T-cell (primary cell): ENCODE measurements at regions not wholly inside any gene's neighbourhood (a gene's known extent, or its start where the extent isn't known, plus 50 kb on each side); places are given as distances from the start of the nearest gene placed in this dataset.

Source experiments
- ATAC-seq, 4 experiments: fragments of 200-7000 bp in 3 of 4; fragments of 150-1000 bp in 1 of 4; cut with Tn5 transposase; replicated peaks in 1 of 4; 1 replicate in 3 of 4; 2 replicates in 1 of 4; pipeline ENCODE4 v1.10.0; 2021; ENCODE audit warnings: moderate library complexity in 3 of 4, mild to moderate bottlenecking in 2 of 4, moderate number of reproducible peaks in 1 of 4
- CTCF ChIA-PET, 2 donors: fragments of 300-600 bp; sonication (Branson Sonifier 250); formaldehyde crosslinking; loops; one replicate each; lab custom pipeline; 2022; ENCODE audit warnings: antibody characterized with exemption in 2 of 2; lab: Charles Lee
- POLR2A ChIA-PET, 2 donors: fragments of 300-600 bp; sonication (Branson Sonifier 250); formaldehyde crosslinking; loops; one replicate each; lab custom pipeline; 2022; ENCODE audit warnings: antibody characterized with exemption in 2 of 2; lab: Charles Lee
- DNase-seq, 35 experiments: peaks; one replicate each; pipeline versions ENCODE4 v3.0.0 to v3.0.0-alpha.2; 2013 to 2023
- H3K27ac ChIP-seq: one replicate; pipeline ENCODE4 v1.5.1; 2013; ENCODE audit warnings: low read length
- H3K27me3 ChIP-seq, 2 experiments: replicated peaks in 1 of 2; 1 replicate in 1 of 2; 2 replicates in 1 of 2; pipeline versions ENCODE4 v1.6.1 to v1.7.0; 2013; ENCODE audit warnings: low read length in 1 of 2, mixed read lengths in 1 of 2; ENCODE audit not compliant: control insufficient read depth in 2 of 2, insufficient read depth in 2 of 2; ENCODE audit errors: extremely low read depth in 1 of 2
- H3K36me3 ChIP-seq, 2 donors: 1 replicate in 1 of 2; 2 replicates in 1 of 2; pipeline versions ENCODE4 v1.6.1 to v1.7.0; 2013; ENCODE audit warnings: low read length in 1 of 2; ENCODE audit not compliant: control insufficient read depth in 2 of 2, insufficient read depth in 1 of 2; ENCODE audit errors: extremely low read depth in 1 of 2
- H3K4me1 ChIP-seq, 2 experiments: 1 replicate in 1 of 2; 2 replicates in 1 of 2; pipeline versions ENCODE4 v1.6.1 to v1.7.0; 2013; ENCODE audit warnings: low read length in 2 of 2, mixed read lengths in 1 of 2; ENCODE audit not compliant: insufficient read depth in 2 of 2, control insufficient read depth in 1 of 2; ENCODE audit errors: extremely low read depth in 1 of 2
- H3K4me3 ChIP-seq, 2 donors: 1 replicate in 1 of 2; 2 replicates in 1 of 2; pipeline versions ENCODE4 v1.5.1 to v1.7.0; 2013; ENCODE audit warnings: mild to moderate bottlenecking in 2 of 2, low read length in 1 of 2, moderate library complexity in 1 of 2; ENCODE audit not compliant: control insufficient read depth in 1 of 2; ENCODE audit errors: extremely low read depth in 1 of 2
- H3K9me3 ChIP-seq: 2 replicates; pipeline ENCODE4 v1.7.0; 2013
- H3K27ac Mint-ChIP-seq, 2 donors: one replicate each; pipeline ENCODE4 v1.8.0; 2020 to 2021; ENCODE audit warnings: mild to moderate bottlenecking in 2 of 2, mixed read lengths in 2 of 2
- H3K27me3 Mint-ChIP-seq, 2 donors: one replicate each; pipeline ENCODE4 v1.8.0; 2021 to 2022; ENCODE audit warnings: mixed read lengths in 2 of 2
- H3K36me3 Mint-ChIP-seq: one replicate; pipeline ENCODE4 v1.8.0; 2021; ENCODE audit warnings: mixed read lengths
- H3K4me1 Mint-ChIP-seq, 3 donors: one replicate each; pipeline ENCODE4 v1.8.0; 2020 to 2022; ENCODE audit warnings: mixed read lengths in 3 of 3, mild to moderate bottlenecking in 1 of 3
- H3K4me3 Mint-ChIP-seq, 3 donors: one replicate each; pipeline ENCODE4 v1.8.0; 2020 to 2022; ENCODE audit warnings: mild to moderate bottlenecking in 3 of 3, mixed read lengths in 3 of 3, moderate library complexity in 3 of 3
- H3K9me3 Mint-ChIP-seq, 3 donors: one replicate each; pipeline ENCODE4 v1.8.0; 2020 to 2022; ENCODE audit warnings: mixed read lengths in 3 of 3
- WGBS: methylation state at CpG from one replicate; pipeline ENCODE4 v1.1.5; 2013; ENCODE audit warnings: missing lambda C conversion rate; ENCODE audit not compliant: insufficient coverage; 5-methylcytosine and 5-hydroxymethylcytosine counted together

- H3K9me3 ChIP-seq: no peaks in the 10 kb centered on the region
- H3K27me3 ChIP-seq: no peaks in the 10 kb centered on the region
- no peaks in the 10 kb centered on the region for H3K27me3 Mint-ChIP-seq
- no peak overlapping the region for H3K27ac ChIP-seq
- H3K4me3 ChIP-seq: no peak overlapping the region
- H3K4me3 Mint-ChIP-seq: no peak overlapping the region
- no peaks in the 10 kb centered on the region for H3K36me3 Mint-ChIP-seq
- no peak for DNase-seq
- H3K4me1 Mint-ChIP-seq: no peaks in the 10 kb centered on the region
- H3K9me3 Mint-ChIP-seq: peaks cover 5 to 11% (median 9%) of the 10 kb centered on the region in 3 donors
- POLR2A ChIA-PET: no interaction called here
- H3K4me1 ChIP-seq: no peaks in the 10 kb centered on the region
- CTCF ChIA-PET: no interaction called here
- no peaks in the 10 kb centered on the region for H3K36me3 ChIP-seq
- H3K27ac Mint-ChIP-seq: no peak overlapping the region
- no peak for ATAC-seq
These were observed 107.3 kb upstream of the PABPC4L start for GRCh38 chr4:134308910-134309309.

DNA sequence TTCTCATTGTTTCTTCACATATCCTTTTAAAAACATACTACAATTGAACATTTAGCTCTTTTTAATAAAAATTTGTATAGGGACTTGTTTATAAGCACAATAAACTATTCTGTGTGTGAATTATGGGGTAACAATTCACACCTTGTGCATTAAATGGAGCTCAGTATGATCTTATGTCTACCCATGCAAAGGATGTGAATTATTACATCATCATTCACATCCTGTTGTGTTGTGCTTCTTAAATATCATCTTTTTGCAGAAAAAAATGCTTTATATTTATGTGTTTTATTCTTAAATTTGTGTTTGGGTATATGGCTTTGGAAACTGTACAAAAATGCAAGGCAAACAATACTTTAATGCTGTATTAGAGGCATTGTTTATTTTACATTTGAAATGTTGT is 96.7 kb upstream of the PABPC4L start:
- Mint-ChIP-seq H3K27me3 (no peaks in the 10 kb centered on the region), H3K27ac (no peak overlapping the region), H3K4me1 (no peaks in the 10 kb centered on the region), H3K36me3 (no peaks in the 10 kb centered on the region), H3K4me3 (no peak overlapping the region), H3K9me3 (peaks cover 20 to 37% (median 32%) of the 10 kb centered on the region in 3 donors)
- DNase-seq: no peak
- no peaks in the 10 kb centered on the region for H3K36me3 ChIP-seq
- CTCF ChIA-PET: no interaction called here
- H3K4me1 ChIP-seq: no peaks in the 10 kb centered on the region
- no peaks in the 10 kb centered on the region for H3K9me3 ChIP-seq
- POLR2A ChIA-PET: no interaction called here
- no peak overlapping the region for H3K27ac ChIP-seq
- no peaks in the 10 kb centered on the region for H3K27me3 ChIP-seq
- no peak overlapping the region for H3K4me3 ChIP-seq
- no peak for ATAC-seq

DNA sequence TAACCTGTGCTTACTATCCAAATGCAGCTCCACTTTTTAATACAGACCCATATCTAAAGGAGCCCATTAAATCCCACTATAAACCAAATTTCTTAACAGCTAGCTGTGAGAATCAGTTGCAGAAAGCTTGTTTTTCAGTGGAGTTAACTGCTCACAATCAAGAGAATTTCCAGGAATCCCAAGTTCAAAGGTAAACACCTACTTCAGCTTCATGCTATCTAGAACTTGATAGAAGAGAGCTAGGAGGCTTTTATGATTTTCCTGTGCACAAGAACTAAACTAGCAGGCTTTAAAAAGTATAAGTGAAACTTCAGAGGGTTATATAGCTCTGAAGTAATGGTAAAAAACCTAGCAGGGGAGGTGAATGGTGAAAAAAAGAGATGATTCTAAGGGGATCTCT is 96.2 kb upstream of the PABPC4L start:
- no peaks in the 10 kb centered on the region for H3K9me3 ChIP-seq
- no peaks in the 10 kb centered on the region for H3K27me3 Mint-ChIP-seq
- H3K4me1 ChIP-seq: no peaks in the 10 kb centered on the region

DNA sequence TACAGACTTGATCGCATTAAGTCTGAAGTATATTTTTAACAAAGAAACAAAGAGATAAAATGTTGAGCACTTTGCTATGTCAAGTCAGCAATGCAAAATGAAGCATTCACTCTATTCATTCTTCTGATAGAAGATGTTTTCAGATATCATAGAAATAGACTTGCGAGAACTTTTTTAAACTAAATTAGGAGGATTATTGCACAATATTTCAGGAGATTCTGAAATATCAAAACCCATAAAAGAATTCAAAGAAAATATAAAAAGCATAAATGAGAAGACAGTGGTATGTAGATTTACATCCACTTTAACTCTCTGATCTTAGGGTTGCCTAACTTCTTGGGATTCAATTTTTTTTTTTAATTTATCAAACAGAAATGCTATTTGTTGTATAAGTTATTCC is 81.1 kb upstream of the PABPC4L start:
- Mint-ChIP-seq H3K27me3 (no peaks in the 10 kb centered on the region), H3K4me3 (no peak overlapping the region), H3K36me3 (no peaks in the 10 kb centered on the region), H3K4me1 (no peaks in the 10 kb centered on the region), H3K27ac (no peak overlapping the region), H3K9me3 (peaks cover 13 to 17% (median 15%) of the 10 kb centered on the region in 3 donors)
- ATAC-seq: no peak
- ChIA-PET CTCF (no interaction called here), POLR2A (no interaction called here)
- H3K27me3 ChIP-seq: no peaks in the 10 kb centered on the region
- no peaks in the 10 kb centered on the region for H3K36me3 ChIP-seq
- DNase-seq: no peak
- no peaks in the 10 kb centered on the region for H3K4me1 ChIP-seq
- whole genome bisulfite sequencing: no CpG with 5 or more reads among the region's 2 CpGs
- no peak overlapping the region for H3K4me3 ChIP-seq
- H3K9me3 ChIP-seq: no peaks in the 10 kb centered on the region
- no peak overlapping the region for H3K27ac ChIP-seq

More for the DNA sequence above, 96.2 kb upstream of the PABPC4L start:
- H3K9me3 Mint-ChIP-seq: peaks cover 16 to 35% (median 32%) of the 10 kb centered on the region in 3 donors
- H3K27ac Mint-ChIP-seq: no peak overlapping the region
- H3K4me1 Mint-ChIP-seq: no peaks in the 10 kb centered on the region
- no peak overlapping the region for H3K27ac ChIP-seq
- no peak overlapping the region for H3K4me3 ChIP-seq
- H3K4me3 Mint-ChIP-seq: no peak overlapping the region
- H3K27me3 ChIP-seq: no peaks in the 10 kb centered on the region
- no peaks in the 10 kb centered on the region for H3K36me3 ChIP-seq
- DNase-seq (no peak), ATAC-seq (no peak)
- no peaks in the 10 kb centered on the region for H3K36me3 Mint-ChIP-seq
- ChIA-PET CTCF (no interaction called here), POLR2A (no interaction called here)

DNA sequence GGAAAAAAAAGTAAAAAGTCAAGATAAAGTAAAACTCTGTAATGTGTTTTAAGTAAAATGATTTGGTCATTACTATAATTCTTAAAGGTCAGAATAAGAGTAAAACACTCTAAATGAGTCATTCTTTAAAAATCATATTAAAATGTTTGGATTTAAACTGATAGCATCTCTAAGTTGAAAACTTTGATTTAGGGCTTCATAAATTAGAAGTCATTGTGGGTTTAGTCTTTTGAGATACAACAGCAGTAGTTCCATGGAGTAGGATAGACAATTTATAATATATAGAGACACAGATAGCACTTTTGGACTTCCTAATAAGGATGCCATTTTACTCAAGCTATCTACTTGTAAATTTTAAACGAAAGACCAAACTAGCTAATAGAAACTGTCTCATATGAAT is 77.1 kb upstream of the PABPC4L start:
- ATAC-seq (no peak), DNase-seq (no peak)
- Mint-ChIP-seq H3K4me3 (no peak overlapping the region), H3K27me3 (no peaks in the 10 kb centered on the region), H3K9me3 (peaks cover 8 to 23% (median 11%) of the 10 kb centered on the region in 3 donors), H3K27ac (no peak overlapping the region), H3K4me1 (no peaks in the 10 kb centered on the region), H3K36me3 (no peaks in the 10 kb centered on the region)
- H3K27ac ChIP-seq: no peak overlapping the region
- CTCF ChIA-PET: no interaction called here
- no peaks in the 10 kb centered on the region for H3K27me3 ChIP-seq
- POLR2A ChIA-PET: no interaction called here
- no CpG with 5 or more reads among the region's 1 CpG for WGBS
- H3K36me3 ChIP-seq: no peaks in the 10 kb centered on the region
- no peak overlapping the region for H3K4me3 ChIP-seq
- H3K4me1 ChIP-seq: no peaks in the 10 kb centered on the region
- H3K9me3 ChIP-seq: no peaks in the 10 kb centered on the region

- H3K27me3 ChIP-seq: no peaks in the 10 kb centered on the region
- no peak overlapping the region for H3K4me3 ChIP-seq
- Mint-ChIP-seq H3K4me1 (no peaks in the 10 kb centered on the region), H3K27ac (no peak overlapping the region), H3K9me3 (peaks cover 12 to 30% (median 17%) of the 10 kb centered on the region in 3 donors), H3K27me3 (no peaks in the 10 kb centered on the region), H3K36me3 (no peaks in the 10 kb centered on the region), H3K4me3 (no peak overlapping the region)
- H3K27ac ChIP-seq: no peak overlapping the region
- CTCF ChIA-PET: no interaction called here
- ATAC-seq: no peak
- no peaks in the 10 kb centered on the region for H3K9me3 ChIP-seq
- POLR2A ChIA-PET: no interaction called here
- H3K4me1 ChIP-seq: no peaks in the 10 kb centered on the region
- DNase-seq: no peak
- no CpG with 5 or more reads among the region's 2 CpGs for WGBS
- H3K36me3 ChIP-seq: no peaks in the 10 kb centered on the region
These were observed 74.9 kb upstream of the PABPC4L start for GRCh38 chr4:134276476-134276875.

DNA sequence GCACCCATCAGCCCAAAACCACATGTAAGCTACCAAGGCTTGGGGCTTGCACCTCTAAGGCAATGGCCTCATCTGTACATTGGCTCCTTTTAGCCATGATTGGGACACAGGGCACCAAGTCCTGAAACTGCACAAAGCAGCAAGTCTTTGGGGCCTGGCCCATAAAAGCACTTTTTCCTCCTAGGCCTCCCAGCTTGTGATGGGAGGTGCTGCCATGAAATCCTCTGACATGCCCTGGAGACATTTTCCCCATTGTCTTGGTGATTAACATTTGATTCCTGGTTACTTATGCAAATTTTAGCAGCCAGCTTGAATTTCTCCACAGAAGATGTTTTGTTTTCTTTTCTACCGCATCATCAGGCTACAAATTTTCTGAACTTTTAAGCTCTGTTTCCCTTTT is 58.5 kb upstream of the PABPC4L start:
- no peaks in the 10 kb centered on the region for H3K4me1 ChIP-seq
- H3K4me1 Mint-ChIP-seq: no peaks in the 10 kb centered on the region
- no peaks in the 10 kb centered on the region for H3K9me3 ChIP-seq
- H3K4me3 Mint-ChIP-seq: no peak overlapping the region
- H3K27ac Mint-ChIP-seq: no peak overlapping the region
- H3K9me3 Mint-ChIP-seq: peaks cover 11 to 13% (median 12%) of the 10 kb centered on the region in 3 donors
- no CpG with 5 or more reads among the region's 1 CpG for WGBS
- no peak overlapping the region for H3K27ac ChIP-seq
- ATAC-seq (no peak), DNase-seq (no peak)
- no peaks in the 10 kb centered on the region for H3K27me3 ChIP-seq
- ChIA-PET CTCF (no interaction called here), POLR2A (no interaction called here)
- no peaks in the 10 kb centered on the region for H3K36me3 Mint-ChIP-seq
- H3K27me3 Mint-ChIP-seq: no peaks in the 10 kb centered on the region
- H3K4me3 ChIP-seq: no peak overlapping the region
- no peaks in the 10 kb centered on the region for H3K36me3 ChIP-seq
